Esophagus muscularis mucosa (tissue), 4 donors: ENCODE measurements at regions not wholly inside any gene's neighbourhood (a gene's known extent, or its start where the extent isn't known, plus 50 kb on each side); places are given as distances from the start of the nearest gene placed in this dataset.

Experiments used
- CTCF ChIP-seq, 3 experiments: fragments of 200-600 bp in 2 of 3; fragments of 450-650 bp in 1 of 3; sonication (generic) in 2 of 3; IDR thresholded peaks; one replicate each; pipeline ENCODE4 v1.5.1; 2017 to 2019; ENCODE audit warnings: antibody characterized with exemption in 3 of 3, mild to moderate bottlenecking in 2 of 3, moderate library complexity in 1 of 3
- EP300 ChIP-seq: sonication (generic); formaldehyde crosslinking; IDR thresholded peaks from one replicate; pipeline ENCODE4 v1.6.1; 2017; ENCODE audit warnings: antibody characterized with exemption
- POLR2A ChIP-seq: fragments of 450-650 bp; IDR thresholded peaks from one replicate; pipeline ENCODE4 v1.6.1; 2017; ENCODE audit warnings: antibody characterized with exemption, moderate library complexity, mild to moderate bottlenecking, low read depth
- POLR2AphosphoS5 ChIP-seq, 2 donors: sonication (generic); formaldehyde crosslinking; IDR thresholded peaks; one replicate each; pipeline ENCODE4 v1.6.1; 2017; ENCODE audit warnings: antibody characterized with exemption in 2 of 2

DNA sequence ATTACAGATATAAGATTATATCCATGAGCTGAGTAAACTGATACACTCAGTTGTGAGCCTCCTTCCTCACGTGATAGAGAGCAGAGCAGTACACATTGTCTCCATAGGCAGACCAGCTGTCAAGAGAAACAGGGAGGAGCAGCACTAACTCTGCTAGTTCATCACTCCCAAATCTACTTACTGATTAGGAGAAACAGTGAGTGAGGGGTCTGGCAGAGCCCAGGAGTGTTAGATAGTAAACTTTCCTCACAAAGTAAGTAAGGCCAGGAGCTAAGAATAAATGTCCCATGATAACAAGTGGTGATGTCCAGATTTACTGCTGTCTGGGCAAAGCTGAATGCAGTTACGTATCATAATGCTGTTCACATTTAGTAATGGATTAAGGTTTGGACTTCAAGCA is 168.6 kb upstream of the KCNK2 start:
- TF ChIP-seq CTCF (IDR thresholded peaks at IDR 0.05): no peak
- TF ChIP-seq POLR2AphosphoS5 (IDR thresholded peaks at IDR 0.05): no peak
- no peak for TF ChIP-seq POLR2A
- TF ChIP-seq EP300: no peak
